Glutamatergic neuron (in vitro differentiated cells): ENCODE measurements at regions not wholly inside any gene's neighbourhood (a gene's known extent, or its start where the extent isn't known, plus 50 kb on each side); places are given as distances from the start of the nearest gene placed in this dataset.
A peak's percentile ranks its signal among the peaks of the same experiment; 100 is the strongest.

Experiments used
- DNase-seq: peaks from one replicate; pipeline ENCODE4 v3.0.0; 2022
- H3K27ac Mint-ChIP-seq: one replicate; pipeline ENCODE4 v1.8.0; 2020; ENCODE audit warnings: mild to moderate bottlenecking, mixed read lengths, inconsistent platforms; ENCODE audit not compliant: unreplicated experiment
- H3K27me3 Mint-ChIP-seq: one replicate; pipeline ENCODE4 v1.8.0; 2020; ENCODE audit warnings: mild to moderate bottlenecking, moderate library complexity, mixed read lengths, inconsistent platforms; ENCODE audit not compliant: unreplicated experiment
- H3K36me3 Mint-ChIP-seq: one replicate; pipeline ENCODE4 v1.8.0; 2020; ENCODE audit warnings: mild to moderate bottlenecking, mixed read lengths, inconsistent platforms; ENCODE audit not compliant: unreplicated experiment
- H3K4me1 Mint-ChIP-seq: one replicate; pipeline ENCODE4 v1.8.0; 2020; ENCODE audit warnings: mild to moderate bottlenecking, low read depth, mixed read lengths, inconsistent platforms; ENCODE audit not compliant: unreplicated experiment
- H3K4me3 Mint-ChIP-seq: one replicate; pipeline ENCODE4 v1.8.0; 2020; ENCODE audit warnings: mild to moderate bottlenecking, mixed read lengths, inconsistent platforms; ENCODE audit not compliant: unreplicated experiment
- H3K9me3 Mint-ChIP-seq: one replicate; pipeline ENCODE4 v1.8.0; 2020; ENCODE audit warnings: mild to moderate bottlenecking, moderate library complexity, mixed read lengths, inconsistent platforms; ENCODE audit not compliant: unreplicated experiment
- TF ChIP-seq, protein P1 (sequence below): fragments of 200-600 bp; sonication (generic); IDR thresholded peaks from one replicate; pipeline ENCODE4 v1.5.0; 2021; ENCODE audit not compliant: partially characterized antibody, unreplicated experiment

DNA sequence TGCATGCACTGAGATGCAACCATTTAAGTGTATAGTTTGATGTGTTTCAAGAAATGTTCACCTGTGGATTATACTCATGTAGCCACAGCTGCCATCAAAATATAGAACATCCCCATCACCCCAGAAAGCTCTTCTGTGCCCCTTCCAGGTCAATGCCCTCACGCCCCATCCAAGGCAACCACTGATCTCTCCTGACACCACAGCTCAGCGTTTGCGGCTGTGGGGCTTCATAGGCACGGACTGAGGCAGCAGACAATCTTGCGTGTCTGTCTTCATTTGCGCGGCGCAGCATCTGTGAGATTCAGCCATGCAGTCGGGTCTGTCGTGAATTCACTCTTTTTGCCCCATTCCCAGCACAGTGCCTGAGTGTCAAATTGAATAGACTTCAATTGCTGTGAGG is 153.8 kb upstream of the UQCRFS1 start:
- TF ChIP-seq, protein P1, sequence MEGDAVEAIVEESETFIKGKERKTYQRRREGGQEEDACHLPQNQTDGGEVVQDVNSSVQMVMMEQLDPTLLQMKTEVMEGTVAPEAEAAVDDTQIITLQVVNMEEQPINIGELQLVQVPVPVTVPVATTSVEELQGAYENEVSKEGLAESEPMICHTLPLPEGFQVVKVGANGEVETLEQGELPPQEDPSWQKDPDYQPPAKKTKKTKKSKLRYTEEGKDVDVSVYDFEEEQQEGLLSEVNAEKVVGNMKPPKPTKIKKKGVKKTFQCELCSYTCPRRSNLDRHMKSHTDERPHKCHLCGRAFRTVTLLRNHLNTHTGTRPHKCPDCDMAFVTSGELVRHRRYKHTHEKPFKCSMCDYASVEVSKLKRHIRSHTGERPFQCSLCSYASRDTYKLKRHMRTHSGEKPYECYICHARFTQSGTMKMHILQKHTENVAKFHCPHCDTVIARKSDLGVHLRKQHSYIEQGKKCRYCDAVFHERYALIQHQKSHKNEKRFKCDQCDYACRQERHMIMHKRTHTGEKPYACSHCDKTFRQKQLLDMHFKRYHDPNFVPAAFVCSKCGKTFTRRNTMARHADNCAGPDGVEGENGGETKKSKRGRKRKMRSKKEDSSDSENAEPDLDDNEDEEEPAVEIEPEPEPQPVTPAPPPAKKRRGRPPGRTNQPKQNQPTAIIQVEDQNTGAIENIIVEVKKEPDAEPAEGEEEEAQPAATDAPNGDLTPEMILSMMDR, result no peak
- Mint-ChIP-seq H3K27ac (no peak overlapping the region), H3K4me3 (no peak overlapping the region), H3K27me3 (peaks cover 9% of the 10 kb centered on the region), H3K4me1 (peaks cover 33% of the 10 kb centered on the region), H3K9me3 (peaks cover 1% of the 10 kb centered on the region), H3K36me3 (peaks cover 5% of the 10 kb centered on the region)
- no peak for DNase-seq

DNA sequence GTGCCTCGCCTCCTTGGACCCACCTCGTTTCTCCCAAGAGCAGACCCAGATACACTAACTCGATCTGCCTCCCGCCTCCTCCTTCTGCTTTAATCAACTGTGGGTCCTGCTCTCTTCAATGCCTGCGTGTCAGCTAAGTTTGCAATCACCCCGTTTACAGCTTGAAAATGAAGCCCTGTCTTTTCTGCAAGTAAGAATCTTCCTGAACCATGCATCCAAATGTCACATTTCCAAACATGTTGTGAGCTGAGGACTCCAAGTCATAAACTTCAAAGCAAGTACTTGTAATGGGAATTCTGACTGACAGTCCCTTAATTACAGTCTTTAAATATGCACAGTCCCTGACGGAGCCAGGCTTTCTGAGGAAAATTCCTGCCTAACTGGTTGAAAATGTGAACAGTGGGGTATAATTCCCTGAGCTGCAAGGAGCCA is 154.9 kb upstream of the UQCRFS1 start:
- peaks cover 1% of the 10 kb centered on the region for H3K9me3 Mint-ChIP-seq
- peak overlapping the region; percentile 8 for H3K4me3 Mint-ChIP-seq
- H3K4me1 Mint-ChIP-seq, result peaks cover 33% of the 10 kb centered on the region
- no peaks in the 10 kb centered on the region for H3K36me3 Mint-ChIP-seq
- peaks cover 9% of the 10 kb centered on the region for H3K27me3 Mint-ChIP-seq
- no peak overlapping the region for H3K27ac Mint-ChIP-seq
- DNase-seq, result no peak
- TF ChIP-seq, protein P1, result no peak

DNA sequence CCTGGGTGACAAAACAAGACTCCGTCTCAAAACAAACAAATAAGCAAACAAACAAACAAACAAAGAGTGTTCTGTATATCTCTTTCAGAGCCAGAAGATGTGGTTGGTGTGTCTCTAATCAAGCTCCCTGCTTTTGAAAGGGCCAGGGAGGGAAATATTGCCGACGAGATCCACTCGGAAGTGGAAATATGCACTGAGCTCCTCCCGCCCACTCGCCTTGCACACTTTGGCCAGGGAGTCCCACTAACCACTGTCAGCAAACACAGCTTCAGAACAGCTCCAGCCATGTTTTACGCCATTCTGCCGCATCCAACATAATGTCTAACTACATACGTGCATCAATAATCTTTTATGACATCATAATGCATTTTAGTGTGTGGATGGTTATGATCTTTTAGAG is 155.5 kb upstream of the VSTM2B start:
- Mint-ChIP-seq H3K4me3 (no peak overlapping the region), H3K27ac (no peak overlapping the region), H3K4me1 (peaks cover 29% of the 10 kb centered on the region), H3K9me3 (peaks cover 1% of the 10 kb centered on the region), H3K36me3 (no peaks in the 10 kb centered on the region), H3K27me3 (peaks cover 8% of the 10 kb centered on the region)
- DNase-seq, result no peak
- TF ChIP-seq, protein P1, result no peak

DNA sequence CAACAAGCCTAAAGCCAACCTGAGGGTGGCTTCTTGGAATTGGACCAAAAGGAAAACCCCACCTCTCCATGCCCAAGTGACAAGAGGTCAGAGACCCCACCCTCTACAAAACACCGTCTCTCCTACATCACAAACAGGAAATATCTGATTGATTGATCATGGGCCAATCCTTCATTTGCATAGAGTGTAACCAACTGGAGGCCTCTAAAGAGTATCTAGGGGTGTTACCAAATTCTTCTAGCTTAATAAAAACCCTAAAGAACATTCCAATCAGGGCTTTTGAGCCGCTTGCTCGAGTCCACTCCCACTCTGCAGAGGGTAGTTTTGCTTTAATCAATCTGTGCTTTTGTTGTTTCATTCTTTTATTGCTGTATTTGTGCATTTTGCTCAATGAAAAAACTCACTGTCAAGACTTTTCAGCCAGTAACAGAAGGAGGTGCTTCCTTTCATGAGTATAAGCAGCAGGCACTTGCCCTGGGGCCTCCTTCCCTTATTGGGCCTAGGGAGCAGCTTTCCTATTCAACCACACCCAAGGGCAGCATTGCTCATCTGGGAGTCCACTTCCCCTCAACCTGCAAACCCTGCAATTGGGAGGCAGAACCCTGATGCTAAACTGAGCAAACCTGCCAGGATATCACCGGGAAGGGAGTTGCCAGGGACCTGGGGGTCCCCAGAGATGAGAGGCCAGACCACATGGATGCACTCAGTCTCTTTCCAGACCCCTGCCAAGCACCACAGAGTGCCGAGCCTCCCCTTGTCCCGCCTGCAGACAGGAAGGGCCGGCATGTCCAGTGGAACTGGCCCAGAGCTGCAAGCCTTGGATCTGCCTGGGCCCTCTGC is 154.3 kb upstream of the VSTM2B start:
- H3K9me3 Mint-ChIP-seq, result peaks cover under 1% of the 10 kb centered on the region
- peaks cover 2% of the 10 kb centered on the region for H3K27me3 Mint-ChIP-seq
- H3K4me3 Mint-ChIP-seq, result no peak overlapping the region
- TF ChIP-seq, protein P1, result no peak
- H3K27ac Mint-ChIP-seq, result no peak overlapping the region
- no peak for DNase-seq
- peaks cover 23% of the 10 kb centered on the region for H3K4me1 Mint-ChIP-seq
- H3K36me3 Mint-ChIP-seq, result no peaks in the 10 kb centered on the region

DNA sequence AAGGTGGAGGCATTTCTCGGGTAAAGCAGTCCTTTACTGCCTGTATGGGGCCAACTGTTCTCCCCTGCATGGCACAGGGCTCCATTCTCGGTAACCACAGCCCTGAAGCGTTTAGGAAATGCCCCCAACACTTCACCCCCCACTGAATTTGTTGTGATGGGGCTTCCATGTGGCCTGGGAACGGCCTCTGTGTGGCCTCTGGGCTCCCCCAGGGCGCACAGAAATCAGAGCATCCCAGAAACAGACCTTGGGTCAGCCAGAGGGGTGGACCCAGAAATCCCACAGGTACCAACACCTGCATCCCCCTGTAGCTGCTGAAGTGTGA is 153.7 kb upstream of the VSTM2B start:
- TF ChIP-seq, protein P1, result no peak
- no peak overlapping the region for H3K4me3 Mint-ChIP-seq
- peaks cover 2% of the 10 kb centered on the region for H3K27me3 Mint-ChIP-seq
- no peaks in the 10 kb centered on the region for H3K9me3 Mint-ChIP-seq
- H3K27ac Mint-ChIP-seq, result no peak overlapping the region
- peaks cover 20% of the 10 kb centered on the region for H3K4me1 Mint-ChIP-seq
- H3K36me3 Mint-ChIP-seq, result no peaks in the 10 kb centered on the region
- DNase-seq, result no peak
